HepG2 (cell line): ENCODE measurements at regions not wholly inside any gene's neighbourhood (a gene's known extent, or its start where the extent isn't known, plus 50 kb on each side); places are given as distances from the start of the nearest gene placed in this dataset.

Experiments used
- ATAC-seq: fragments of 200-7000 bp; cut with Tn5 transposase; 3 replicates; pipeline ENCODE4 v1.9.1; 2020; ENCODE audit warnings: mild to moderate bottlenecking, moderate library complexity
- BruUV-seq: library from RNA; stranded (reverse); fragments of 400-500 nt; replicated peaks from 2 replicates; lab custom pipeline; 2021; lab: Mats Ljungman, UMichigan
- CTCF ChIA-PET: fragments of 300-600 bp; formaldehyde crosslinking; extraction: SDS; loops from one replicate; lab custom pipeline; 2021; ENCODE audit warnings: low total read pairs, inconsistent platforms, low intra/inter-chr PET ratio; lab: Yijun Ruan, JAX
- POLR2A ChIA-PET: fragments of 350-600 bp; sonication (Branson Sonifier 250); formaldehyde crosslinking; loops from one replicate; lab custom pipeline; 2020; ENCODE audit warnings: antibody characterized with exemption, inconsistent platforms; lab: Yijun Ruan, JAX
- DNase-seq: peaks from one replicate; pipeline ENCODE4 v3.0.0-alpha.2; 2015; ENCODE audit warnings: low spot score
- FAIRE-seq: peaks from 3 replicates; lab custom pipeline; 2011; peaks lifted over from hg19 to GRCh38; lab: Jason Lieb, UNC
- H2AFZ ChIP-seq: one replicate; pipeline ENCODE4 v1.6.1; 2011; ENCODE audit warnings: low read length, inconsistent platforms
- H3K27ac ChIP-seq: fragments of 300-600 bp; 3 replicates; pipeline ENCODE4 v1.8.0; 2011; ENCODE audit warnings: mixed run types, mild to moderate bottlenecking, mixed read lengths, low read length, inconsistent platforms; ENCODE audit not compliant: insufficient read depth; ENCODE audit errors: extremely low read length
- H3K27me3 ChIP-seq, 2 experiments: fragments of 200-600 bp in 1 of 2; 2 replicates in 1 of 2; 3 replicates in 1 of 2; pipeline versions ENCODE4 v1.6.0 to v1.8.0; 2011; ENCODE audit warnings: low read length in 2 of 2, mild to moderate bottlenecking in 2 of 2, moderate library complexity in 2 of 2, inconsistent platforms in 1 of 2; ENCODE audit not compliant: insufficient read depth in 2 of 2, control insufficient read depth in 1 of 2
- H3K36me3 ChIP-seq, 2 experiments: fragments of 200-600 bp in 1 of 2; replicated peaks in 1 of 2; 2 replicates in 1 of 2; 3 replicates in 1 of 2; pipeline versions ENCODE4 v1.5.1 to v1.8.0; 2011; ENCODE audit warnings: low read length in 2 of 2, inconsistent platforms in 1 of 2; ENCODE audit not compliant: insufficient read depth in 2 of 2, control insufficient read depth in 1 of 2
- H3K4me1 ChIP-seq: 2 replicates; pipeline ENCODE4 v1.5.1; 2012; ENCODE audit warnings: low read length, inconsistent platforms; ENCODE audit not compliant: insufficient read depth
- H3K4me2 ChIP-seq: 2 replicates; pipeline ENCODE4 v1.6.0; 2011; ENCODE audit warnings: low read depth, low read length, inconsistent platforms
- H3K4me3 ChIP-seq, 3 experiments: fragments of 200-600 bp in 1 of 3; sonication (generic), shearing (Covaris generic) in 1 of 3; replicated peaks in 1 of 3; 2 replicates each; pipeline ENCODE4 v1.5.1; 2011 to 2016; ENCODE audit warnings: low read length in 3 of 3, inconsistent platforms in 2 of 3, low read depth in 2 of 3, mild to moderate bottlenecking in 2 of 3, control low read depth in 1 of 3, mixed read lengths in 1 of 3; ENCODE audit not compliant: insufficient read depth in 1 of 3
- H3K79me2 ChIP-seq: one replicate; pipeline ENCODE4 v1.6.1; 2011; ENCODE audit warnings: low read length, inconsistent platforms; ENCODE audit not compliant: insufficient read depth
- H3K9ac ChIP-seq: 2 replicates; pipeline ENCODE4 v1.6.0; 2011; ENCODE audit warnings: mild to moderate bottlenecking, low read depth, low read length, inconsistent platforms; ENCODE audit not compliant: insufficient read depth
- H3K9me3 ChIP-seq: 2 replicates; pipeline ENCODE4 v1.5.1; 2012; ENCODE audit warnings: mild to moderate bottlenecking, low read length
- H4K20me1 ChIP-seq: 2 replicates; pipeline ENCODE4 v1.6.0; 2011; ENCODE audit warnings: inconsistent platforms, mild to moderate bottlenecking, low read length, moderate library complexity; ENCODE audit not compliant: insufficient read depth
- ATAD3A ChIP-seq: sonication (generic); formaldehyde crosslinking; IDR thresholded peaks from 2 replicates; pipeline ENCODE4 v1.4.0; 2020; ENCODE audit warnings: missing genetic modification reagents
- E2F2 ChIP-seq: sonication (generic); formaldehyde crosslinking; IDR thresholded peaks from 2 replicates; pipeline ENCODE4 v1.4.0; 2020; ENCODE audit warnings: missing genetic modification reagents, borderline replicate concordance
- EHMT2 ChIP-seq: fragments of 200-600 bp; sonication (generic); IDR thresholded peaks from 2 replicates; pipeline ENCODE4 v1.7.0; 2017; ENCODE audit warnings: antibody characterized with exemption, low read depth, low read length, borderline replicate concordance
- KDM1A ChIP-seq: IDR thresholded peaks from 2 replicates; pipeline ENCODE4 v1.6.1; 2016; ENCODE audit warnings: missing compliant biosample characterization
- KLF15 ChIP-seq: sonication (generic); formaldehyde crosslinking; IDR thresholded peaks from 2 replicates; pipeline ENCODE4 v1.8.1; 2023; ENCODE audit warnings: borderline replicate concordance, mild to moderate bottlenecking, inconsistent platforms, missing genetic modification reagents, mixed read lengths
- MLLT10 ChIP-seq: sonication (generic); formaldehyde crosslinking; IDR thresholded peaks from 2 replicates; pipeline ENCODE4 v1.4.0; 2020; ENCODE audit warnings: missing genetic modification reagents
- SRSF4 ChIP-seq: fragments of 200-400 bp; formaldehyde crosslinking; IDR thresholded peaks from one replicate; pipeline ENCODE4 v1.6.1; 2018; ENCODE audit warnings: mild to moderate bottlenecking, low read depth, low read length, moderate library complexity; ENCODE audit not compliant: poor library complexity, severe bottlenecking
- STAT5B ChIP-seq: sonication (generic); formaldehyde crosslinking; IDR thresholded peaks from 2 replicates; pipeline ENCODE4 v1.4.0; 2020; ENCODE audit warnings: missing genetic modification reagents
- TBX3 ChIP-seq: fragments of 450-650 bp; IDR thresholded peaks from 2 replicates; pipeline ENCODE4 v1.6.1; 2017; ENCODE audit warnings: antibody characterized with exemption, mild to moderate bottlenecking, inconsistent platforms, borderline replicate concordance
- ZNF20 ChIP-seq: sonication (generic); formaldehyde crosslinking; IDR thresholded peaks from 2 replicates; pipeline ENCODE4 v1.4.0; 2020; ENCODE audit warnings: mild to moderate bottlenecking, moderate library complexity, missing genetic modification reagents
- ZNF367 ChIP-seq: sonication (generic); formaldehyde crosslinking; IDR thresholded peaks from 2 replicates; pipeline ENCODE4 v1.4.0; 2020; ENCODE audit warnings: missing genetic modification reagents, borderline replicate concordance
- ZNF83 ChIP-seq: sonication (generic); formaldehyde crosslinking; IDR thresholded peaks from 2 replicates; pipeline ENCODE4 v1.4.0; 2020; ENCODE audit warnings: missing genetic modification reagents, mild to moderate bottlenecking, borderline replicate concordance
- in situ Hi-C: cut with HindIII; loops from 2 replicates; pipeline ENCODE4 v1.10.0; 2017; ENCODE audit warnings: low pct_unique_long_range_greater_than_20kb; ENCODE audit not compliant: extremely low pct_ligation_motif_present
- intact Hi-C: fragments of 100-400 bp; cut with micrococcal nuclease; formaldehyde crosslinking; loops from one replicate; pipeline ENCODE4 v1.10.0; 2022; ENCODE audit not compliant: unreplicated experiment
- TF ChIP-seq, protein P1 (sequence below): sonication (generic); formaldehyde crosslinking; IDR thresholded peaks from 2 replicates; pipeline ENCODE4 v1.8.0; 2022; ENCODE audit warnings: missing genetic modification reagents, mild to moderate bottlenecking, moderate library complexity, borderline replicate concordance

GRCh38 chr12:98048326-98048725, 467.1 kb upstream of the TMPO start:
- Histone ChIP-seq H3K79me2 (no peaks in the 10 kb centered on the region), H3K9ac (no peak overlapping the region), H3K27ac (no peak overlapping the region), H3K27me3 (no peaks in the 10 kb centered on the region), H3K9me3 (no peaks in the 10 kb centered on the region), H3K36me3 (no peaks in the 10 kb centered on the region), H3K4me2 (no peak overlapping the region), H2AFZ (no peak overlapping the region), H4K20me1 (no peaks in the 10 kb centered on the region), H3K4me1 (no peaks in the 10 kb centered on the region), H3K4me3 (no peak overlapping the region)
- no peak for ATAC-seq
- no peak for FAIRE-seq
- no TSS peak for BruUV-seq
- in situ Hi-C loops = no loop called here
- no peak for TF ChIP-seq E2F2
- no peak for TF ChIP-seq ATAD3A (CRISPR knock-in tag)
- no peak for TF ChIP-seq TBX3
- no peak for TF ChIP-seq EHMT2
- no peak for TF ChIP-seq KDM1A (CRISPR knock-in tag)
- TF ChIP-seq, protein P1, sequence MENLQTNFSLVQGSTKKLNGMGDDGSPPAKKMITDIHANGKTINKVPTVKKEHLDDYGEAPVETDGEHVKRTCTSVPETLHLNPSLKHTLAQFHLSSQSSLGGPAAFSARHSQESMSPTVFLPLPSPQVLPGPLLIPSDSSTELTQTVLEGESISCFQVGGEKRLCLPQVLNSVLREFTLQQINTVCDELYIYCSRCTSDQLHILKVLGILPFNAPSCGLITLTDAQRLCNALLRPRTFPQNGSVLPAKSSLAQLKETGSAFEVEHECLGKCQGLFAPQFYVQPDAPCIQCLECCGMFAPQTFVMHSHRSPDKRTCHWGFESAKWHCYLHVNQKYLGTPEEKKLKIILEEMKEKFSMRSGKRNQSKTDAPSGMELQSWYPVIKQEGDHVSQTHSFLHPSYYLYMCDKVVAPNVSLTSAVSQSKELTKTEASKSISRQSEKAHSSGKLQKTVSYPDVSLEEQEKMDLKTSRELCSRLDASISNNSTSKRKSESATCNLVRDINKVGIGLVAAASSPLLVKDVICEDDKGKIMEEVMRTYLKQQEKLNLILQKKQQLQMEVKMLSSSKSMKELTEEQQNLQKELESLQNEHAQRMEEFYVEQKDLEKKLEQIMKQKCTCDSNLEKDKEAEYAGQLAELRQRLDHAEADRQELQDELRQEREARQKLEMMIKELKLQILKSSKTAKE (CRISPR knock-in tag) = no peak
- no peak for TF ChIP-seq SRSF4
- TF ChIP-seq ZNF20 (CRISPR knock-in tag) = no peak
- no peak for TF ChIP-seq STAT5B (CRISPR knock-in tag)
- no peak for TF ChIP-seq ZNF83
- TF ChIP-seq ZNF367 (CRISPR knock-in tag) = no peak
- no peak for TF ChIP-seq MLLT10
- no peak for TF ChIP-seq KLF15 (CRISPR knock-in tag)
- ChIA-PET POLR2A (no interaction called here), CTCF (no interaction called here)
- DNase-seq = no peak
- intact Hi-C loops = no loop called here
